Mesothelial cell of epicardium (in vitro differentiated cells): ENCODE measurements at regions not wholly inside any gene's neighbourhood (a gene's known extent, or its start where the extent isn't known, plus 50 kb on each side); places are given as distances from the start of the nearest gene placed in this dataset.

Experiments used
- DNase-seq, 2 experiments: peaks; one replicate each; pipeline ENCODE4 v3.0.0; 2021; ENCODE audit warnings: low spot score in 2 of 2; ENCODE audit not compliant: unreplicated experiment in 2 of 2
- H3K27ac Mint-ChIP-seq: 2 replicates; pipeline ENCODE4 v1.8.0; 2021; ENCODE audit warnings: mixed read lengths
- H3K27me3 Mint-ChIP-seq: 2 replicates; pipeline ENCODE4 v1.8.0; 2021; ENCODE audit warnings: low read depth, mixed read lengths
- H3K36me3 Mint-ChIP-seq: 2 replicates; pipeline ENCODE4 v1.8.0; 2021; ENCODE audit warnings: mixed read lengths
- H3K4me1 Mint-ChIP-seq: 2 replicates; pipeline ENCODE4 v1.8.0; 2021; ENCODE audit warnings: mixed read lengths
- H3K4me3 Mint-ChIP-seq: 2 replicates; pipeline ENCODE4 v1.8.0; 2021; ENCODE audit warnings: mild to moderate bottlenecking, moderate library complexity, mixed read lengths
- H3K9me3 Mint-ChIP-seq: 2 replicates; pipeline ENCODE4 v1.8.0; 2021; ENCODE audit warnings: mixed read lengths
- CTCF ChIP-seq: fragments of 200-600 bp; sonication (generic); IDR thresholded peaks from one replicate; pipeline ENCODE4 v1.5.0; 2021; ENCODE audit warnings: antibody characterized with exemption; ENCODE audit not compliant: unreplicated experiment

DNA sequence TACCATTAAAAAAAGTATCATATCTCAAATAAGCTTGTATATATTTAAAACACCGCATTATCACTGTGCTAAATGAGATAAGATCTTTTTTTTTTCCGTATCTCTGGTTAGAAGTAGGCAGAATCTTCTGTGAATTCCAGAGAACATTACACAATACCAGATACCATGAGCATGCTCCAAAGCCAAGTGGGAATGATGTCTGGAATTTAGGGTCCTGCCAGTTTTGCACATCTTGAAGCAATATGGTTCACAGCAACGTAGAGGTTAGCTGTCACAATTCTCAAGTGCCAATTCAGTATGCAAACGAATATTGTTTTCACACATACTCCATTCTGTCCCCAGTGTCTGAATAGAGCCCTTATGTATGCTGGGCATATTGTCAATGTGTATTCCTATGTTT, 127.5 kb upstream of the NEIL3 start:
- Mint-ChIP-seq H3K27me3 (no peaks in the 10 kb centered on the region), H3K27ac (no peak overlapping the region), H3K4me1 (no peaks in the 10 kb centered on the region), H3K9me3 (peaks cover 4% of the 10 kb centered on the region), H3K4me3 (no peak overlapping the region), H3K36me3 (no peaks in the 10 kb centered on the region)
- TF ChIP-seq CTCF: no peak
- no peak for DNase-seq

GRCh38 chr4:177182728-177183127, 126.9 kb upstream of the NEIL3 start:
- Mint-ChIP-seq H3K4me1 (no peaks in the 10 kb centered on the region), H3K9me3 (peaks cover 4% of the 10 kb centered on the region), H3K27me3 (no peaks in the 10 kb centered on the region), H3K27ac (no peak overlapping the region), H3K4me3 (no peak overlapping the region), H3K36me3 (no peaks in the 10 kb centered on the region)
- no peak for DNase-seq
- TF ChIP-seq CTCF: no peak

GRCh38 chr4:177185151-177185550, 124.5 kb upstream of the NEIL3 start:
- no peaks in the 10 kb centered on the region for H3K9me3 Mint-ChIP-seq
- DNase-seq: no peak
- no peaks in the 10 kb centered on the region for H3K4me1 Mint-ChIP-seq
- no peaks in the 10 kb centered on the region for H3K27me3 Mint-ChIP-seq
- no peak for TF ChIP-seq CTCF
- H3K27ac Mint-ChIP-seq: no peak overlapping the region
- H3K36me3 Mint-ChIP-seq: no peaks in the 10 kb centered on the region
- H3K4me3 Mint-ChIP-seq: no peak overlapping the region

GRCh38 chr4:177185579-177185978, 124.1 kb upstream of the NEIL3 start:
- TF ChIP-seq CTCF: no peak
- Mint-ChIP-seq H3K4me3 (no peak overlapping the region), H3K36me3 (no peaks in the 10 kb centered on the region), H3K9me3 (no peaks in the 10 kb centered on the region), H3K27ac (no peak overlapping the region), H3K4me1 (no peaks in the 10 kb centered on the region), H3K27me3 (no peaks in the 10 kb centered on the region)
- DNase-seq: no peak

- no peak overlapping the region for H3K4me3 Mint-ChIP-seq
- H3K36me3 Mint-ChIP-seq: no peaks in the 10 kb centered on the region
- no peaks in the 10 kb centered on the region for H3K4me1 Mint-ChIP-seq
- no peaks in the 10 kb centered on the region for H3K9me3 Mint-ChIP-seq
- no peak overlapping the region for H3K27ac Mint-ChIP-seq
- no peak for DNase-seq
- no peak for TF ChIP-seq CTCF
- H3K27me3 Mint-ChIP-seq: no peaks in the 10 kb centered on the region
These were observed 122.3 kb upstream of the NEIL3 start for GRCh38 chr4:177187371-177187770.

DNA sequence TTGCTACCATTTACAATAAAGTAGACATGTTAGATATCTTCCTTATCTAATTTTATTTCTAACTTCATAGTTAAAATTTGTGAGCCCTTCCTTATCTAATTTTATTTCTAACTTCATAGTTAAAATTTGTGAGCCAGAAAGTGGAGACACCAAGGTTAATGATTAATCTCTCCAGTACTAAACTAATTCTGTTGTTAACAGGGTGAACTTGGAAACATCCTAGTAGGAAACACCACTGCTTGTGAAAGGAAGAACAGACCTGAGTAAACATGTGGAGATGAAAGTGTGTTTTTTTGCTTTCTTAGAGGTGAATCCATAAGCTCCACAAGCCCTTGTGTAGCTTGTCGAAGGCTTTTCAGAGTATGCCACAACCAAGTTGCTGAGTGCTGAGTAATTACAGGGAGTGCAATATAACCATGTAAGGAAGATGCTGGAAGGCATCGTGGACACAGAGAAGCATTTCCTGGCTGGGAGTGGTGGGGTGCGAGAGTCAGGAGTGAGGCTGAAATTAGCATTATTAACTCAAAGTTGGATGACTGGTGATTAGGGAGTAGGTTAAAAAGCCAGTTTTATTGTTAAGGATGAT, 118.6 kb upstream of the NEIL3 start:
- Mint-ChIP-seq H3K9me3 (peaks cover under 1% of the 10 kb centered on the region), H3K27me3 (no peaks in the 10 kb centered on the region), H3K4me3 (no peak overlapping the region), H3K4me1 (no peaks in the 10 kb centered on the region), H3K36me3 (no peaks in the 10 kb centered on the region), H3K27ac (no peak overlapping the region)
- TF ChIP-seq CTCF: no peak
- no peak for DNase-seq
